ENCODE measurements at regions not wholly inside any gene's neighbourhood (a gene's known extent, or its start where the extent isn't known, plus 50 kb on each side); places are given as distances from the start of the nearest gene placed in this dataset.

DNA sequence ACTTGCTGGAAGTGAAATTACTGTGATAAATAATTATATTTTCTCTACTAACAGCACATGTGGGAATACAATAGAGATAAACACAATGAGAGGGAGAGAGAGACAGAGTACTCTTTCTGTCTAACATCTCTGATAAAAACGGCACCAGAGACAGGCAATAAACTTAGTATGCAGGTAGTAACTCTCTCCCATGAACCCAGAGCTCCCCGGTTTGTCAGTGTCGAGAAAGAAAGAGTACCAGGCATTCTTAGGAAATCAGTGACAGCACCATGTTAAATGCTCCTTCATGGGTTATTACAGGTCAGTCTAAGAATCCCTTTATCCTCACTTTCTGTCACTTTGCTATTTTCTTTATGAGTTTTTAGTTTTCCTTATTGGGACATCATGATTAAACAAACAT lies 110.7 kb upstream of the EPHA3 start:
- TF ChIP-seq, protein P1, sequence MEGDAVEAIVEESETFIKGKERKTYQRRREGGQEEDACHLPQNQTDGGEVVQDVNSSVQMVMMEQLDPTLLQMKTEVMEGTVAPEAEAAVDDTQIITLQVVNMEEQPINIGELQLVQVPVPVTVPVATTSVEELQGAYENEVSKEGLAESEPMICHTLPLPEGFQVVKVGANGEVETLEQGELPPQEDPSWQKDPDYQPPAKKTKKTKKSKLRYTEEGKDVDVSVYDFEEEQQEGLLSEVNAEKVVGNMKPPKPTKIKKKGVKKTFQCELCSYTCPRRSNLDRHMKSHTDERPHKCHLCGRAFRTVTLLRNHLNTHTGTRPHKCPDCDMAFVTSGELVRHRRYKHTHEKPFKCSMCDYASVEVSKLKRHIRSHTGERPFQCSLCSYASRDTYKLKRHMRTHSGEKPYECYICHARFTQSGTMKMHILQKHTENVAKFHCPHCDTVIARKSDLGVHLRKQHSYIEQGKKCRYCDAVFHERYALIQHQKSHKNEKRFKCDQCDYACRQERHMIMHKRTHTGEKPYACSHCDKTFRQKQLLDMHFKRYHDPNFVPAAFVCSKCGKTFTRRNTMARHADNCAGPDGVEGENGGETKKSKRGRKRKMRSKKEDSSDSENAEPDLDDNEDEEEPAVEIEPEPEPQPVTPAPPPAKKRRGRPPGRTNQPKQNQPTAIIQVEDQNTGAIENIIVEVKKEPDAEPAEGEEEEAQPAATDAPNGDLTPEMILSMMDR (IDR thresholded peaks at IDR 0.05): no peak
- TF ChIP-seq POLR2A (IDR thresholded peaks at IDR 0.05): no peak
